ENCODE measurements at regions not wholly inside any gene's neighbourhood (a gene's known extent, or its start where the extent isn't known, plus 50 kb on each side); places are given as distances from the start of the nearest gene placed in this dataset.
"Not testable (repeated sequence)": the region's sequence is repeated elsewhere in the genome, so short reads cannot be mapped to it uniquely, and the experiment has no call there.

- peak; percentile 33 for DNase-seq (ENCODE audit: extremely low read depth, low read depth)
These were observed 52.2 kb upstream of the MKI67 start for GRCh38 chr10:128178302-128178958.

- DNase-seq (ENCODE audit: extremely low read depth, low read depth), result no peak
These were observed 54.6 kb upstream of the MKI67 start for GRCh38 chr10:128180843-128181242.

DNA sequence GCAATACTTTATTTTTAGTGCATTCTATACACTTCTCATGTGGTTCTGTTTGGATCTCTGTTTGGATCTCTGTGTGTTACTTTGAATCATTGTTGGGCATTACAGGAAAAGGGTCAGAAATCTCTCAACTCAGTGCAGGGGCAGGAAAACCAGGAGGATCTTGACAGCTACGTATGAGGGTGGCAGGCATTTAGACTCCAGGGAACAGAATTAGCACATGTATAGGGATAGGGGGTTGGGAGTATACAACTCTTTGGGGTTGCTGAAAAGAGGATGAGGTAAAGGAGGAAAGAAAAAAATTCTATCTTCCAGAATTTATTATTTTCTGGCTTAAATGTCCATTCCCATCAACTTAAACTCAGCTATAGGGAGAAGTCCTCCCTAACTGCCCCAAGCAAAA is 59.4 kb upstream of the MKI67 start:
- no peak for DNase-seq (ENCODE audit: extremely low read depth, low read depth)

- DNase-seq (ENCODE audit: extremely low read depth, low read depth), result no peak
These were observed 61.0 kb upstream of the MKI67 start for GRCh38 chr10:128186959-128187787.

- no peak for DNase-seq (ENCODE audit: extremely low read depth, low read depth)
These were observed 61.6 kb upstream of the MKI67 start for GRCh38 chr10:128187788-128188185.

GRCh38 chr10:128189176-128189575 is 63.0 kb upstream of the MKI67 start:
- DNase-seq (ENCODE audit: extremely low read depth, low read depth), result no peak

DNA sequence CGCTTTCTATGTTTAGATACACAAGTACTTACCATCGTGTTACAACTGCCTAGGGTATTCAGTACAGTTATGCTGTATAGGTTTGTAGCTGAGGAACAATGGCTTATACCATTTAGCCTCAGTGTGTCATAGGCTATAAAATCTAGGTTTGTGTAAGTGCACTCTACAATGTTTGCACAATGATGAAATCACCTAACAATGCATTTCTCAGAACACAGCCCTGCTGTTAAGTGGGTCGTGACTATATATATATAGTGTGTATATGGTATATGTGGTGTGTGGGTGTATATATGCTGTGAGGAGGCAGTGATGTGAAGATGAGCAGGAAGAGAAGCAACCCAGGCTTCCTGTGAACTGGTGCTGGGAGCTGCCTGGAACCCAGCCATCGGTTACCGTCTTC is 65.6 kb upstream of the MKI67 start:
- no peak for DNase-seq (ENCODE audit: extremely low read depth, low read depth)

- DNase-seq (ENCODE audit: extremely low read depth, low read depth), result not testable (repeated sequence)
These were observed 75.6 kb upstream of the MKI67 start for GRCh38 chr10:128201826-128202225.

- no peak for DNase-seq (ENCODE audit: extremely low read depth, low read depth)
These were observed 76.8 kb upstream of the MKI67 start for GRCh38 chr10:128203028-128203427.

DNA sequence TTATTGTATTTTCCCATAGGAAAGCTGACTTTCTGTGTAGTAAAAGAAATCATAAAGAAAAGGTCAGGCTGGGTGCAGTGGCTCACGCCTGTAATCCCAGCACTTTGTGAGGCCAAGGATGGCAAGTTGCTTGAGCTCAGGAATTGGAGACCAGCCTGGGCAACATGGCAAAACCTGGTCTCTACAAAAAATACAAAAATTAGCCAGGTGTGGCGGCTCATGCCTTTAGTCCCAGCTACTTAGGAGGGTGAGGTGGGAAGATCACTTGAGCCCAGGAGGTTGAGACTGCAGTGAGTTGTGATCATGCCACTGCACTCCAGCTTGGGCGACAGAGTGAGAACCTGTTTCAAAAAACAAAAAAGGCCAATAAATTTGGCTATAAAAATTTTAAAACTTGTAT is 79.4 kb upstream of the MKI67 start:
- not testable (repeated sequence) for DNase-seq (ENCODE audit: extremely low read depth, low read depth)

GRCh38 chr10:128206676-128207075 is 80.5 kb upstream of the MKI67 start:
- no peak for DNase-seq (ENCODE audit: extremely low read depth, low read depth)

GRCh38 chr10:128209862-128210214 is 83.6 kb upstream of the MKI67 start:
- no peak for DNase-seq (ENCODE audit: extremely low read depth, low read depth)

DNA sequence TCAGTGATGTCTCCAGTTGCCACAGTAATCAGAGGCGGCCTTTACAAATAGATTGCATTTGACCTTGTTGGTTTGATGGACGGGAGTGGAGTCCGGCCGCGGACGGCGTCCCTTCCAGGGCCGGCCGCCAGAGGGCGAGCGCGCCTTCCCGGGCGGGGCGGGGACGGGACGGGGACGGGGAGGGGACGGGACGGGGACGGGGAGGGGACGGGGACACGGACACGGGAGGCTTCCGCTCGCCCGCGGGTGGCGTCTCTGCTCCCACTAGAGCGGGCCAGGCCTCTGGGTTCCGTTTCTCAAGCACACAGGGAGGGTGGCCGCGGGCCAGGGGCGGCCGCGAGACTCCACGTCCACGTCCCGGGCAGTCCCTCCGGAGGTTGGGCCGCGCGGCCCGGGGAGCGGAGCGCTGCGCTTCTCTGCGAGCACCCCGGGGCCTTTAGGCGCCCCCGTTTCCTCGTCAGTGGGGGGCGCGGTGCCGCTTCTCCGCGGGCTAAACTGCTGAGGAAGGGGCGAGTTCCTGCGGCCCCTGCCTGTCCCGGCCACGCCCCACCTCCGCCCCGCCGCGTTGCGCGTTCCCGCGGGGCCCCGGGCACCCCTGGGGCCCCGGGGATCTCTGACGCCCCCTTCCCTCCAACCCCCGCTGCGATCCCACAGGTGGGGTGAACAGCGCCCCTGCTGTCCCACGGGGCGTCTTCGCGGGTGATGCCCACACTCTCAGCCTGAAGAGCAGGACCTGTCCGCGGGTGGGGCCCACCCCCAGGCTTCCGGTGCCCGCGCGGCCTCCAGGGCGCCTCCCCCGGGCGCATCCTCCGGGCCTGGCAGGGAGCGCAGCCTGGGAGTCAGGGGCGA is 84.2 kb upstream of the MKI67 start:
- peak; percentile 54 for DNase-seq (ENCODE audit: extremely low read depth, low read depth)

- no peak for DNase-seq (ENCODE audit: extremely low read depth, low read depth)
These were observed 84.9 kb upstream of the MKI67 start for GRCh38 chr10:128211064-128211504.

- DNase-seq (ENCODE audit: extremely low read depth, low read depth), result peak; percentile 80
These were observed 85.9 kb upstream of the MKI67 start for GRCh38 chr10:128211953-128212727.

DNA sequence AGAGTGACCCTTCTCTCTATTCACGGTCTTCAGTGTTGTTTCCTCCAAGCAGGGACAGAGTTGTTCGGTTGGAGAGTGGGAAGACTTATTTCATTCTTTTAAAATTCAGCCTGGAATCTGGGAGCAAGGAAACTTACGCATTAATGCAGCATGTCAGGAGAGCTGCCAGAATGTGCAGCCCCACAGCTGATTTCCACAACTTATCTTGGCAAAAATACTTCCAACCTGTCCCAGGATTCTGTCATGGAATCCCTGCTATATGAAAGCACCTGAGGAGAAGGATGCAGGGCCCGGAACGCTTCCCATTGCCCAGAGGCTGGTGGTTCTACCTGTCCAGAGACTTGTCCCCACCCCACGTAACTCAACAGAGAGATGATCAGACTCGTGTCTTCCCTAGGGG is 86.9 kb upstream of the MKI67 start:
- no peak for DNase-seq (ENCODE audit: extremely low read depth, low read depth)

DNA sequence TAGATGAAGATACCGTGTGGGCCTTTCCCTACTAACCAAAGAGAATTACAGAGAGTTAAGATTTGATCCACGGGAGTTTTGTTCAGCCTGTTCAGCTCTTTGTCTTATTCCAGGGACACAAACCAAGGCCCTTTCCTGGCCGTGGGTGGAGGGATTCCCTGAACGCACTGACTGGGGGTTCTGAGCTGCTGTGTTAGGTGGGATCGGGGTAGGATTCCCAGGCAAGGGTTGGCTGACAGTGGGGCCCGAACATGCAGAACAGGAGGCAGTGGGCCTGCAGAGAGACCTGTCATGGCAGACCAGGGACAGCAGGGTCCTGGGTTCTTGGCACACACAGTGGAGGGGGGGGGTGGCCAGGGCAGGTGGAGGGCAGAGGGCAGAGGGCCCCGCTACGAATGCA is 89.5 kb upstream of the MKI67 start:
- no peak for DNase-seq (ENCODE audit: extremely low read depth, low read depth)

DNA sequence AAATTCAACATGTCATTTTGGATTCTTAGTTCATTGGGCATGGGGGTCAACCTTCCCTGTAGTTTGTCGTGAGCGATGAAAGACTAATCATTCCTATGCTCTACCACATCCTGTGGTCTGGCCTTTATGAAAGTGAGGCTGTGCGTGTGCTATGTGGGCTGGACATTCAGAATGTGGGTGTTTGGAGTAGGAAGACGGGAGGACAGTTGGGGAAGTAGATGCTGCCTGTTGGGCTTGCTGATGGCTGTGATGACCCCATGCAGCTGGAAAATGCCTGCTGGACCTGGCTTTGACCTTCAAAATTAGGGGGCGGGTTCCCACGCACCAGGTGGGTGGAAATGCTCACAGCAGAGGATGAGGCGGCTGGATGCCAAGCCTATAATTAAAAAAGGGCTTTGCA is 90.9 kb upstream of the MKI67 start:
- DNase-seq (ENCODE audit: extremely low read depth, low read depth), result no peak

- DNase-seq (ENCODE audit: extremely low read depth, low read depth), result no peak
These were observed 91.9 kb upstream of the MKI67 start for GRCh38 chr10:128218161-128218560.

DNA sequence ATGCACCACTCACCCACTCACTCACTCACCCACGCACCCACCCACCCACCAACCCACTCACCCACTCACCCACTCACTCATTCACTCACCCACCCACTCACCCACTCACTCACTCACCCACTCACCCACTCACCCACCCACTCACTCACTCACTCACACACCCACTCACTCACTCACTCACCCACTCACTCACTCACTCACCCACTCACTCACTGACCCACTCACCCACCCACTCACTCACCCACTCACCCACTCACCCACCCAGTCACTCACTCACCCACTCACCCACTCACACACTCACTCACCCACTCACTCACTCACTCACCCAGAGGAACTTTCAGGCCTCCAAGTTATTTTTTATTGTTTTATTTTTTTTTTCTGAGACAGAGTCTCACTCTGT is 93.1 kb upstream of the MKI67 start:
- DNase-seq (ENCODE audit: extremely low read depth, low read depth), result no peak

DNA sequence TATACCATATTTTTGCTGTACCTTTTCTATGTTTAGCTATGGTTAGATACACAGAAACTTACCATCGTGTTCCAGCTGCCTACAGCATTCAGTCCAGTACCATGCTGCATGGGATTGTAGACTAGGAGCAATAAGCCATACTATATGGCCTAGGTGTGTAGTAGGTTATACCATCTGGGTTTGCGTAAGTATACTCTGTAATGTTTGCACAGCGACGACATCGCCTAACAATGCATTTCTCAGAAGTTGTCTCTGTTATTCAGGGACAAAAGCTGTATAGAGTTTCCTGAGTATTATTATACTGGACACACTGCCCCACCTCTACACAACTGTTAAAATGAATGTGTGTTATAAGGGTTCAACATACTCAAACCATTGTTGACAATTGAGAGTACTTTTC is 93.8 kb upstream of the MKI67 start:
- no peak for DNase-seq (ENCODE audit: extremely low read depth, low read depth)
